PFSK-1 (cell line): ENCODE measurements at regions not wholly inside any gene's neighbourhood (a gene's known extent, or its start where the extent isn't known, plus 50 kb on each side); places are given as distances from the start of the nearest gene placed in this dataset.

Experiments used
- FOXP2 ChIP-seq: optimal IDR thresholded peaks from 2 replicates; pipeline ENCODE3; 2011; ENCODE audit warnings: borderline replicate concordance, control low read depth, inconsistent platforms; ENCODE audit not compliant: insufficient read depth; ENCODE audit errors: extremely low read length, extremely low read depth
- POLR2AphosphoS5 ChIP-seq: IDR thresholded peaks from 2 replicates; pipeline ENCODE4 v1.6.1; 2012; ENCODE audit warnings: low read depth, mild to moderate bottlenecking, control low read depth, low read length, moderate library complexity
- SIN3A ChIP-seq: IDR thresholded peaks from 2 replicates; pipeline ENCODE4 v1.6.1; 2012; ENCODE audit warnings: mild to moderate bottlenecking, low read length, moderate library complexity, borderline replicate concordance; ENCODE audit not compliant: insufficient read depth
- TAF1 ChIP-seq: IDR thresholded peaks from 2 replicates; pipeline ENCODE4 v1.6.1; 2012; ENCODE audit warnings: low read length, control low read depth, borderline replicate concordance; ENCODE audit not compliant: insufficient read depth
- TF ChIP-seq, protein P1 (sequence below), 2 experiments: IDR thresholded peaks; 2 replicates each; pipeline versions ENCODE4 v1.6.1 to v1.8.0; 2011 to 2012; ENCODE audit warnings: low read depth in 2 of 2, low read length in 2 of 2, control low read depth in 1 of 2, inconsistent platforms in 1 of 2, mild to moderate bottlenecking in 1 of 2, moderate library complexity in 1 of 2; ENCODE audit not compliant: insufficient read depth in 1 of 2

DNA sequence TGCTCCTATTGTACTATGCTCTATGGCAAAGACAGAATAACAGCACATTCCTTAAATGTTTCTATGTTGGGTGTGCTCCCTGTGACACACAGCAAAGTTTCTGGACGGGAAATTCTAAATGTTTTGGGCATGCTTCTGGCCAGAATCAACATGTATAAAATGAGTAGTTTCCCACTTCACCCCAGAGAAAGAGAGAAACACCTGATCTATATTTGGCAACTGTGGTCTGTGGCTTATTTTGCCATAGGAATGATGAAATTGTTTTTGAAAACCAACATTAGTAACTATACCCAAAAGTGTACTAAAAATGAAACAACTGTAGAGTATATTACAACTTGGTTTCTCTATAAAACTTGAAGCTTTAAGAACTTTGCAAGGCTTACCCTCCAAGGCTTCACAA lies 89.1 kb downstream of the RAD51AP2 start:
- TF ChIP-seq TAF1 (no peak), POLR2AphosphoS5 (no peak), SIN3A (no peak), FOXP2 (no peak)
- TF ChIP-seq, protein P1, sequence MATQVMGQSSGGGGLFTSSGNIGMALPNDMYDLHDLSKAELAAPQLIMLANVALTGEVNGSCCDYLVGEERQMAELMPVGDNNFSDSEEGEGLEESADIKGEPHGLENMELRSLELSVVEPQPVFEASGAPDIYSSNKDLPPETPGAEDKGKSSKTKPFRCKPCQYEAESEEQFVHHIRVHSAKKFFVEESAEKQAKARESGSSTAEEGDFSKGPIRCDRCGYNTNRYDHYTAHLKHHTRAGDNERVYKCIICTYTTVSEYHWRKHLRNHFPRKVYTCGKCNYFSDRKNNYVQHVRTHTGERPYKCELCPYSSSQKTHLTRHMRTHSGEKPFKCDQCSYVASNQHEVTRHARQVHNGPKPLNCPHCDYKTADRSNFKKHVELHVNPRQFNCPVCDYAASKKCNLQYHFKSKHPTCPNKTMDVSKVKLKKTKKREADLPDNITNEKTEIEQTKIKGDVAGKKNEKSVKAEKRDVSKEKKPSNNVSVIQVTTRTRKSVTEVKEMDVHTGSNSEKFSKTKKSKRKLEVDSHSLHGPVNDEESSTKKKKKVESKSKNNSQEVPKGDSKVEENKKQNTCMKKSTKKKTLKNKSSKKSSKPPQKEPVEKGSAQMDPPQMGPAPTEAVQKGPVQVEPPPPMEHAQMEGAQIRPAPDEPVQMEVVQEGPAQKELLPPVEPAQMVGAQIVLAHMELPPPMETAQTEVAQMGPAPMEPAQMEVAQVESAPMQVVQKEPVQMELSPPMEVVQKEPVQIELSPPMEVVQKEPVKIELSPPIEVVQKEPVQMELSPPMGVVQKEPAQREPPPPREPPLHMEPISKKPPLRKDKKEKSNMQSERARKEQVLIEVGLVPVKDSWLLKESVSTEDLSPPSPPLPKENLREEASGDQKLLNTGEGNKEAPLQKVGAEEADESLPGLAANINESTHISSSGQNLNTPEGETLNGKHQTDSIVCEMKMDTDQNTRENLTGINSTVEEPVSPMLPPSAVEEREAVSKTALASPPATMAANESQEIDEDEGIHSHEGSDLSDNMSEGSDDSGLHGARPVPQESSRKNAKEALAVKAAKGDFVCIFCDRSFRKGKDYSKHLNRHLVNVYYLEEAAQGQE (IDR thresholded peaks at IDR 0.05; ENCODE audit: insufficient read depth in 1 of 2, low read depth in 2 of 2, low read length in 2 of 2) = no peak
